Panc1 (cell line): ENCODE measurements at regions not wholly inside any gene's neighbourhood (a gene's known extent, or its start where the extent isn't known, plus 50 kb on each side); places are given as distances from the start of the nearest gene placed in this dataset.

Experiments used
- ATAC-seq: fragments of 200-7000 bp; cut with Tn5 transposase; 2 replicates; pipeline ENCODE4 v1.9.1; 2020; ENCODE audit warnings: mild to moderate bottlenecking, moderate library complexity
- BruUV-seq: library from RNA; stranded (reverse); fragments of 400-500 nt; replicated peaks from 2 replicates; lab custom pipeline; 2021; lab: Mats Ljungman, UMichigan
- CTCF ChIA-PET: fragments of 300-600 bp; sonication (Branson Sonifier 250); formaldehyde crosslinking; loops from one replicate; lab custom pipeline; 2022; ENCODE audit warnings: antibody characterized with exemption; lab: Charles Lee
- POLR2A ChIA-PET: fragments of 300-600 bp; sonication (Branson Sonifier 250); formaldehyde crosslinking; loops from one replicate; lab custom pipeline; 2022; ENCODE audit warnings: antibody characterized with exemption; lab: Charles Lee
- DNase-seq: peaks from one replicate; pipeline ENCODE4 v3.0.0-alpha.2; 2010; ENCODE audit warnings: low read depth, low spot score
- H3K27ac ChIP-seq: 2 replicates; pipeline ENCODE4 v1.5.1; 2011; ENCODE audit warnings: mild to moderate bottlenecking, low read length, inconsistent platforms
- H3K27me3 ChIP-seq: fragments of 200-500 bp; sonication (Bioruptor generic); 2 replicates; pipeline ENCODE4 v1.6.0; 2014; ENCODE audit warnings: low read length, inconsistent platforms; ENCODE audit not compliant: control insufficient read depth, insufficient read depth
- H3K36me3 ChIP-seq: fragments of 200-500 bp; sonication (Bioruptor generic); 2 replicates; pipeline ENCODE4 v1.5.1; 2014; ENCODE audit warnings: inconsistent platforms, mild to moderate bottlenecking, low read length, moderate library complexity; ENCODE audit not compliant: control insufficient read depth, insufficient read depth
- H3K4me1 ChIP-seq: 2 replicates; pipeline ENCODE4 v1.5.1; 2011; ENCODE audit warnings: inconsistent platforms, mild to moderate bottlenecking, low read length, moderate library complexity; ENCODE audit not compliant: control insufficient read depth, insufficient read depth
- H3K4me3 ChIP-seq, 2 experiments: 2 replicates each; pipeline ENCODE4 v1.5.1; 2011 to 2012; ENCODE audit warnings: low read depth in 2 of 2, low read length in 2 of 2, mild to moderate bottlenecking in 2 of 2, inconsistent platforms in 1 of 2, moderate library complexity in 1 of 2
- H3K9me3 ChIP-seq: fragments of 200-500 bp; sonication (Bioruptor generic); 2 replicates; pipeline ENCODE4 v1.5.1; 2014; ENCODE audit warnings: low read depth, mild to moderate bottlenecking, inconsistent platforms, low read length, moderate library complexity; ENCODE audit not compliant: control insufficient read depth, insufficient read depth
- CTCF ChIP-seq: fragments of 450-650 bp; IDR thresholded peaks from 2 replicates; pipeline ENCODE4 v1.5.1; 2017; ENCODE audit warnings: mild to moderate bottlenecking
- POLR2AphosphoS5 ChIP-seq: IDR thresholded peaks from 2 replicates; pipeline ENCODE4 v1.6.1; 2012; ENCODE audit warnings: mild to moderate bottlenecking, low read depth, low read length, moderate library complexity
- REST ChIP-seq, 2 experiments: IDR thresholded peaks; 2 replicates each; pipeline ENCODE4 v1.6.1; 2011 to 2012; ENCODE audit warnings: low read depth in 2 of 2, control low read depth in 1 of 2, low read length in 1 of 2, mild to moderate bottlenecking in 1 of 2, moderate library complexity in 1 of 2; ENCODE audit not compliant: insufficient read depth in 1 of 2
- SIN3A ChIP-seq: IDR thresholded peaks from 2 replicates; pipeline ENCODE4 v1.6.1; 2012; ENCODE audit warnings: low read depth, mild to moderate bottlenecking, low read length, moderate library complexity, borderline replicate concordance; ENCODE audit not compliant: insufficient read depth
- TCF7L2 ChIP-seq: IDR thresholded peaks from 2 replicates; pipeline ENCODE4 v1.6.1; 2011; ENCODE audit warnings: mild to moderate bottlenecking, low read depth, low read length, inconsistent platforms
- in situ Hi-C: cut with HindIII; loops from 2 replicates; pipeline ENCODE4 v1.10.0; 2016; ENCODE audit warnings: low sequenced_read_pairs, low pct_unique_long_range_greater_than_20kb
- intact Hi-C: fragments of 100-400 bp; cut with micrococcal nuclease; formaldehyde crosslinking; loops from one replicate; pipeline ENCODE4 v1.10.0; 2022; ENCODE audit not compliant: unreplicated experiment

GRCh38 chr4:104629601-104630000, 134.9 kb upstream of the CXXC4 start:
- TF ChIP-seq CTCF (no peak), REST (IDR thresholded peaks at IDR 0.05; ENCODE audit: insufficient read depth in 1 of 2, low read depth in 2 of 2, low read length in 1 of 2) (no peak), POLR2AphosphoS5 (no peak), TCF7L2 (no peak), SIN3A (no peak)
- ChIA-PET POLR2A (no interaction called here), CTCF (no interaction called here)
- Histone ChIP-seq H3K4me3 (no peak overlapping the region), H3K27ac (no peak overlapping the region), H3K27me3 (no peaks in the 10 kb centered on the region), H3K36me3 (no peaks in the 10 kb centered on the region), H3K4me1 (no peaks in the 10 kb centered on the region), H3K9me3 (no peaks in the 10 kb centered on the region)
- DNase-seq (no peak), ATAC-seq (no peak)
- in situ Hi-C loops (no loop called here), intact Hi-C loops (no loop called here)
- BruUV-seq, result no TSS peak

- no peak for ATAC-seq
- no peak for DNase-seq
- ChIA-PET POLR2A (no interaction called here), CTCF (no interaction called here)
- Histone ChIP-seq H3K9me3 (no peaks in the 10 kb centered on the region), H3K27ac (no peak overlapping the region), H3K4me3 (no peak overlapping the region), H3K36me3 (no peaks in the 10 kb centered on the region), H3K4me1 (no peaks in the 10 kb centered on the region), H3K27me3 (no peaks in the 10 kb centered on the region)
- no peak for TF ChIP-seq SIN3A
- no peak for TF ChIP-seq POLR2AphosphoS5
- TF ChIP-seq CTCF, result no peak
- TF ChIP-seq REST (IDR thresholded peaks at IDR 0.05; ENCODE audit: insufficient read depth in 1 of 2, low read depth in 2 of 2, low read length in 1 of 2), result no peak
- TF ChIP-seq TCF7L2, result no peak
- intact Hi-C loops, result no loop called here
- in situ Hi-C loops, result no loop called here
- BruUV-seq, result no TSS peak
These were observed 135.6 kb upstream of the CXXC4 start for GRCh38 chr4:104630272-104630671.
